Keratinocyte (primary cell): ENCODE measurements at regions not wholly inside any gene's neighbourhood (a gene's known extent, or its start where the extent isn't known, plus 50 kb on each side); places are given as distances from the start of the nearest gene placed in this dataset.

Experiments used
- DNase-seq: peaks from one replicate; pipeline ENCODE4 v3.0.0-alpha.2; 2011; ENCODE audit warnings: low read depth, missing footprints, low spot score
- FAIRE-seq: peaks from 2 replicates; lab custom pipeline; 2011; peaks lifted over from hg19 to GRCh38; lab: Jason Lieb, UNC
- H2AFZ ChIP-seq: 2 replicates; pipeline ENCODE4 v1.6.0; 2012; ENCODE audit warnings: low read length, control low read depth, inconsistent platforms; ENCODE audit not compliant: control insufficient read depth
- H3K27ac ChIP-seq: 2 replicates; pipeline ENCODE4 v1.5.1; 2011; ENCODE audit warnings: low read length; ENCODE audit not compliant: control insufficient read depth, insufficient read depth
- H3K27me3 ChIP-seq: 3 replicates; pipeline ENCODE4 v1.6.0; 2011; ENCODE audit warnings: low read length; ENCODE audit not compliant: control insufficient read depth, insufficient read depth; ENCODE audit errors: extremely low read depth
- H3K36me3 ChIP-seq, 2 experiments: 2 replicates in 1 of 2; 3 replicates in 1 of 2; pipeline ENCODE4 v1.5.1; 2011; ENCODE audit warnings: low read length in 2 of 2, mild to moderate bottlenecking in 1 of 2; ENCODE audit not compliant: control insufficient read depth in 2 of 2, insufficient read depth in 2 of 2; ENCODE audit errors: extremely low read depth in 1 of 2
- H3K4me1 ChIP-seq: 3 replicates; pipeline ENCODE4 v1.5.1; 2011; ENCODE audit warnings: low read length; ENCODE audit not compliant: control insufficient read depth, insufficient read depth; ENCODE audit errors: extremely low read depth
- H3K4me2 ChIP-seq: 3 replicates; pipeline ENCODE4 v1.6.0; 2011; ENCODE audit warnings: low read depth, low read length; ENCODE audit not compliant: control insufficient read depth, insufficient read depth; ENCODE audit errors: extremely low read depth
- H3K4me3 ChIP-seq, 3 experiments: fragments of 200-600 bp in 1 of 3; sonication (generic) in 1 of 3; 2 replicates in 2 of 3; 3 replicates in 1 of 3; pipeline ENCODE4 v1.5.1; 2011 to 2016; ENCODE audit warnings: low read length in 3 of 3, mild to moderate bottlenecking in 3 of 3, control low read depth in 2 of 3, inconsistent platforms in 1 of 3, low read depth in 1 of 3, mixed read lengths in 1 of 3, mixed run types in 1 of 3, moderate library complexity in 1 of 3; ENCODE audit not compliant: control insufficient read depth in 2 of 3, insufficient read depth in 2 of 3; ENCODE audit errors: extremely low read depth in 1 of 3
- H3K79me2 ChIP-seq: 2 replicates; pipeline ENCODE4 v1.6.0; 2012; ENCODE audit warnings: low read length; ENCODE audit not compliant: control insufficient read depth, insufficient read depth
- H3K9ac ChIP-seq: 3 replicates; pipeline ENCODE4 v1.6.0; 2011; ENCODE audit warnings: low read length; ENCODE audit not compliant: control insufficient read depth, insufficient read depth; ENCODE audit errors: extremely low read depth
- H3K9me1 ChIP-seq: 3 replicates; pipeline ENCODE4 v1.6.0; 2011; ENCODE audit warnings: low read length; ENCODE audit not compliant: control insufficient read depth, insufficient read depth; ENCODE audit errors: extremely low read depth
- H3K9me3 ChIP-seq: 2 replicates; pipeline ENCODE4 v1.5.1; 2012; ENCODE audit warnings: low read depth, low read length; ENCODE audit not compliant: control insufficient read depth
- H4K20me1 ChIP-seq: 3 replicates; pipeline ENCODE4 v1.6.0; 2011; ENCODE audit warnings: low read length; ENCODE audit not compliant: control insufficient read depth, insufficient read depth; ENCODE audit errors: extremely low read depth
- CTCF ChIP-seq, 3 experiments: IDR thresholded peaks in 1 of 3; conservative IDR thresholded peaks in 1 of 3; optimal IDR thresholded peaks in 1 of 3; 2 replicates in 2 of 3; 3 replicates in 1 of 3; pipeline versions ENCODE3 to v1.5.1; 2011; ENCODE audit warnings: low read length in 3 of 3, mild to moderate bottlenecking in 3 of 3, moderate library complexity in 2 of 3, control low read depth in 1 of 3, inconsistent platforms in 1 of 3; ENCODE audit not compliant: insufficient read depth in 2 of 3; ENCODE audit errors: extremely low read depth in 1 of 3
- EZH2 ChIP-seq: IDR thresholded peaks from one replicate; pipeline ENCODE4 v1.6.1; 2012; ENCODE audit warnings: inconsistent platforms, mild to moderate bottlenecking, low read length, moderate library complexity
- dilution Hi-C: fragments of 300-500 bp; cut with MboI; formaldehyde crosslinking; loops from one replicate; pipeline ENCODE4 v1.7.0; 2020; ENCODE audit warnings: low sequenced_read_pairs; ENCODE audit not compliant: extremely low pct_ligation_motif_present

DNA sequence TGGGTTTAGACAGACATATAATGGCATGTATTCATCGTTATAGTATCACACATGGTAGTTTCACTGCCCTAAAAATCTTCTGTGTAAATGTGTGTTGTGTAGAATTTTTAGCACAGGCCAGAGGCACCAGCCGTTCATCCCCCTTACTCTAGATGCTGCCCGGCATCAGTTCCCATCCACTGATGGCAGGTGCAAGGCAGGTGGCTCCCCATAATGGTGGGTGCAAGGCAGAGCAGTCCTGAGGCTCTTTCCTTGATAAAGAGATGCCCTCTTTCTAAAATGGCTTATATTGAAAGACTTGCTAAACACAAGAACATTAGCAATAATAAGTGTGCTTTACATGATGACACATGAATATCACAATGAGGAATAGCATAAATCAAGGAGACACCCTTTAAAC lies 508.5 kb downstream of the EPHA4 start:
- no peaks in the 10 kb centered on the region for H4K20me1 ChIP-seq
- H3K9ac ChIP-seq: no peak overlapping the region
- no peak for TF ChIP-seq CTCF (optimal IDR thresholded peaks at IDR 0.05 in 1 of 3, IDR thresholded peaks at IDR 0.05 in 1 of 3, conservative IDR thresholded peaks at IDR 0.05 in 1 of 3; ENCODE audit: extremely low read depth in 1 of 3, insufficient read depth in 2 of 3, low read length in 3 of 3)
- no peak for TF ChIP-seq EZH2
- FAIRE-seq: no peak
- dilution Hi-C loops: no loop called here
- H3K27ac ChIP-seq: no peak overlapping the region
- no peaks in the 10 kb centered on the region for H3K36me3 ChIP-seq
- DNase-seq: no peak
- H2AFZ ChIP-seq: no peak overlapping the region
- no peaks in the 10 kb centered on the region for H3K4me1 ChIP-seq
- H3K9me3 ChIP-seq: no peaks in the 10 kb centered on the region
- H3K79me2 ChIP-seq: no peaks in the 10 kb centered on the region
- H3K9me1 ChIP-seq: no peaks in the 10 kb centered on the region
- no peaks in the 10 kb centered on the region for H3K27me3 ChIP-seq
- no peak overlapping the region for H3K4me2 ChIP-seq
- no peak overlapping the region for H3K4me3 ChIP-seq

GRCh38 chr2:221064058-221064854 lies 507.8 kb downstream of the EPHA4 start:
- Histone ChIP-seq H3K36me3 (no peaks in the 10 kb centered on the region), H3K4me1 (no peaks in the 10 kb centered on the region), H3K9me1 (no peaks in the 10 kb centered on the region), H2AFZ (no peak overlapping the region), H3K4me2 (no peak overlapping the region), H4K20me1 (no peaks in the 10 kb centered on the region), H3K27me3 (no peaks in the 10 kb centered on the region), H3K79me2 (no peaks in the 10 kb centered on the region), H3K9ac (no peak overlapping the region), H3K4me3 (no peak overlapping the region), H3K9me3 (no peaks in the 10 kb centered on the region), H3K27ac (no peak overlapping the region)
- dilution Hi-C loops: no loop called here
- DNase-seq (no peak), FAIRE-seq (no peak)
- no peak for TF ChIP-seq CTCF (optimal IDR thresholded peaks at IDR 0.05 in 1 of 3, IDR thresholded peaks at IDR 0.05 in 1 of 3, conservative IDR thresholded peaks at IDR 0.05 in 1 of 3; ENCODE audit: extremely low read depth in 1 of 3, insufficient read depth in 2 of 3, low read length in 3 of 3)
- TF ChIP-seq EZH2: no peak
